Cardiac fibroblast (primary cell): ENCODE measurements at regions not wholly inside any gene's neighbourhood (a gene's known extent, or its start where the extent isn't known, plus 50 kb on each side); places are given as distances from the start of the nearest gene placed in this dataset.
A peak's percentile ranks its signal among the peaks of the same experiment; 100 is the strongest.
"Not testable (repeated sequence)": the region's sequence is repeated elsewhere in the genome, so short reads cannot be mapped to it uniquely, and the experiment has no call there.

Experiments
- DNase-seq, 2 donors: peaks; one replicate each; pipeline versions ENCODE4 v3.0.0 to v3.0.0-alpha.2; 2010; ENCODE audit warnings: low read depth in 2 of 2
- H3K4me3 ChIP-seq, 2 donors: replicated peaks in 1 of 2; 1 replicate in 1 of 2; 2 replicates in 1 of 2; pipeline ENCODE4 v1.5.1; 2011; ENCODE audit warnings: low read depth in 2 of 2, low read length in 2 of 2, mild to moderate bottlenecking in 2 of 2, moderate library complexity in 1 of 2
- TF ChIP-seq, protein P1 (sequence below): IDR thresholded peaks from one replicate; pipeline ENCODE4 v1.5.1; 2011; ENCODE audit warnings: low read depth, mild to moderate bottlenecking, low read length, inconsistent platforms

DNA sequence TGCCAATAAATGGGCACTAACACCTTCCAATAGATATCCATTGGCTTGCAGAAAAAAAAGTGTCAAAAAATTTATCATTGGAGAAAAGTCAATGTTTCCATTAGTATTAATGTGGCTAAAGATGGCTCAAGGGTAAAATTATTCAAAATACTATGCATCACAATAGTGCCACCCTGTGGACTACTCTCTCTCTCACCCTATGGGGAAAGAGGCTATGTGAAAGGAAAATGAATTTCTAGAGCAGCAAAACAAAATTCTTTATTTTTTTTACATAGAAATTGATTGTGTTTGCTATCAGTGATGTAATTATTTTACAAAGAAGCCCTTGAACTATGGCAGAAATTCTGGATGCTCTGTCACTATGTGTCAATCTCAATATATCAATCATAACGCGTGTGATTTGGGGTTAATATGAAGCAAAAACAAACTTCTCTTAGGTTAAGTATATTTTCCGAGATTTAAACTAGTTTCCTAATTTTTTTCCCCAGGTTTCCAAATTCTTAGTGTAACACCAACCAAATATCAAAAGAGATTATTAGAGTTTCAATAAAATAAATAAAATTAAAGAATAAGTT is 193.9 kb downstream of the USP22 start:
- peak; percentile 2 to 10 for DNase-seq
- TF ChIP-seq, protein P1, sequence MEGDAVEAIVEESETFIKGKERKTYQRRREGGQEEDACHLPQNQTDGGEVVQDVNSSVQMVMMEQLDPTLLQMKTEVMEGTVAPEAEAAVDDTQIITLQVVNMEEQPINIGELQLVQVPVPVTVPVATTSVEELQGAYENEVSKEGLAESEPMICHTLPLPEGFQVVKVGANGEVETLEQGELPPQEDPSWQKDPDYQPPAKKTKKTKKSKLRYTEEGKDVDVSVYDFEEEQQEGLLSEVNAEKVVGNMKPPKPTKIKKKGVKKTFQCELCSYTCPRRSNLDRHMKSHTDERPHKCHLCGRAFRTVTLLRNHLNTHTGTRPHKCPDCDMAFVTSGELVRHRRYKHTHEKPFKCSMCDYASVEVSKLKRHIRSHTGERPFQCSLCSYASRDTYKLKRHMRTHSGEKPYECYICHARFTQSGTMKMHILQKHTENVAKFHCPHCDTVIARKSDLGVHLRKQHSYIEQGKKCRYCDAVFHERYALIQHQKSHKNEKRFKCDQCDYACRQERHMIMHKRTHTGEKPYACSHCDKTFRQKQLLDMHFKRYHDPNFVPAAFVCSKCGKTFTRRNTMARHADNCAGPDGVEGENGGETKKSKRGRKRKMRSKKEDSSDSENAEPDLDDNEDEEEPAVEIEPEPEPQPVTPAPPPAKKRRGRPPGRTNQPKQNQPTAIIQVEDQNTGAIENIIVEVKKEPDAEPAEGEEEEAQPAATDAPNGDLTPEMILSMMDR = peak; percentile 36
- not testable (repeated sequence) for H3K4me3 ChIP-seq

DNA sequence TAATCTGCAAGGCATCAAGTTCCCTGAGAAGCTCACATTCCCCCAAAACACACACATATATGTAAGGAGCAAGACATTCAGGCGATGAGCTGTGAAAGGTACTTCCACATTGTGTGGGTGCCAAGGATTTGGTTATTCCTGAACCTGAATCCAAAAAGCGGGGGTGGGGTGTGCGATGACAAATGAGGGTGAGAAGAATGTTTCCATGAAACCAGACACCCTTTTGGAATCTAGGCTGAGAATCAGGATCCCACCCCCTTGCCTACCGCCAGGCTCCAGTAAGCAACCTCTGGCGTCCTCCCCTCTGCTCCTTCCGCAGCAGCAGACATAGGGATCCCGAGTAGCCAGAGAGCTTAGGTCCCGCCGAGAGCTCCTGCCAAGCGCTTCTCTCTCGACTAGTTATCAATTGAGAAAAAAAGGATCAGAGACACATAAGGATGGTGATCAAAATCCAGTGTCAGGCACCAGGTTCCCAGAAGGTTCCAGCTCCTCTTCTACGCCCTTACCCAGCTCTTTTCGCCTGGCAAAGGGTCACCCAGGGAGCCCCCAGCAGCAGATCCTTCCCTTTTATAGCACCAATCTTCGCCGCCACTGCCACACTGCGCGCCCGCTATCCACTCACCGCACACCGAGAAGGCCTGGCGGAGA is 191.1 kb downstream of the USP22 start:
- H3K4me3 ChIP-seq = peak overlapping the region in 1 of 2 donors; percentile 8
- DNase-seq = peak; percentile 2 to 20

- DNase-seq = peak; percentile 10 to 24
- H3K4me3 ChIP-seq = peak overlapping the region; percentile 1 to 15
- TF ChIP-seq, protein P1 = no peak
Observed at GRCh38 chr17:20852239-20852989, 190.4 kb downstream of the USP22 start.

DNA sequence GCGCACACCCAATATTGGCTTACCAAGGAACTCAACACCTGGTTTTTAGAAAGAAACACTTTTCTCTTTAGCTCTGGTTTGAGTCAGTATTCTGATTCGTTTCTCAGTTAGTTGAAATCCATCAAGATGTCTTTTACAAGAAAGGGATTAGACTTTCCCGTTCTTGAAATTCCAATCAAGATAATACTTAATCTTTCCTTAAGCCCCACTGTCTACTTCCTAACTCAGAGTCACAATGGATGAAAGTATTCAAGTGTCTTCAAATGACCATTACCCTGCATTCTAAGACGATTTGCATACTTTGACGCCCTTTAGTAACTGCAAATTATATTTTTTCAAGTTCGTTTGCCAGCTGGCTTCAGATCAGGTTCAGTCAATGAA is 189.8 kb downstream of the USP22 start:
- DNase-seq = peak in 1 of 2 donors; percentile 14
- H3K4me3 ChIP-seq = no peak overlapping the region
- TF ChIP-seq, protein P1 = no peak

GRCh38 chr17:20855910-20856470 is 186.8 kb downstream of the USP22 start:
- H3K4me3 ChIP-seq, DNase-seq: not testable (repeated sequence)

DNA sequence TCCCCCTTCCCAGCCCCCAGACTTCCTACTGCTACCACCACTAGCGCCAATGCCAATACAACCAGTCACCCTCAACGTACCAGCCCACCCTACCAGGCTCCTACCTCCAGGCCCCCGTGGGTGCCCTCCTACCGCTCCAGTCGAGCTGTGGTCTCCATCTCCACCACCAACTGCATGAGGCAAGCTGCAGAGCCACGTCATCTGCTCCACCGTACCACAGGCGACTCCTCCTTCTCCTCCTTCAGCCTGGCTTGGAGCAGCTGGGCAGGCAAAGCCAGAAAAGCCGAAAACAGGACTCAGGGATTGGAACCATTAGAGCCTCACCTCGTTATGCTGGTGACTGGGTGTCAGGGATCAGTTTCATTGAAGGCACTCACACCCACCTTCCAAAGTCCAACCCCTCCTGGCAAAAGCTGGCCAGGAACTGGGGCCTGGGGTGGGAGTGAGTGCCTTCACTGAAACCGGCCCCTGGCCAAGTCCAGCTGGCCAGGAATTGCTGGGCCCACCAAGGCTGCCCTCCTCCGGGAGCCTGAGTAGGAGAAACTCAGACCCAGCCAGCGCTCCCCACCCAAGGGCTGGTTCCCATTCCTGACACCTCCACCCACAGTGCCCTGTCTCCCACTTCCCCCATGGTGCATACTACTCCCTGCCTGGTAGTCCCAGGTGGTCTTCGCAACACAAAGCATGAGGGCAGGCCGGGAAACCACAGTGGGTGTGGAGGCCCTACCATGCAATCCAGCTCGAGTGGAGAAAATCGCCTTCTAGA is 176.2 kb downstream of the USP22 start:
- DNase-seq, H3K4me3 ChIP-seq: not testable (repeated sequence)

DNA sequence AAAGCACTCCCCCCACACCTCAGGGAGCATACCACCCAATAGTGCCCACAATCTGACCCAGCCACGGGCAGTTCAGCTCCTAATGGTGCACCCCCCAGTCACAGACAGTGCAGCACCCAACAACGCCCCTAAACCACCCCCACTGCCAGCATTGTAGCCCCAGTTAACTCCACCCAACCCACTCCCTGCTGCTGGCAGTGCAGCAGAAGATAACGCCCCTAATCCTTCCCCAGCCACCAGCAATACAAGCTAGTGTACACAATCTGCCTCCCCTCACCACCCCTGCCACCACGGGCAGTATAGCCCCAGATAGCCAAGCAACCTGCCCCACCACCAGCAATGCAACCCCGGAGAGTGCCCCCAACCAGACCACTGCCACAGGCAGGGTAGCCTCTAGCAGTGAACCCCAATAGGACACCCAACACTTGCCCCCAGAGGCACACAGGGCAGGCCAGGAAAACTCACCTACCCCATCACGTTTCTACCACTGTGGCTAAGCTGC is 175.3 kb downstream of the USP22 start:
- not testable (repeated sequence) for H3K4me3 ChIP-seq, DNase-seq

DNA sequence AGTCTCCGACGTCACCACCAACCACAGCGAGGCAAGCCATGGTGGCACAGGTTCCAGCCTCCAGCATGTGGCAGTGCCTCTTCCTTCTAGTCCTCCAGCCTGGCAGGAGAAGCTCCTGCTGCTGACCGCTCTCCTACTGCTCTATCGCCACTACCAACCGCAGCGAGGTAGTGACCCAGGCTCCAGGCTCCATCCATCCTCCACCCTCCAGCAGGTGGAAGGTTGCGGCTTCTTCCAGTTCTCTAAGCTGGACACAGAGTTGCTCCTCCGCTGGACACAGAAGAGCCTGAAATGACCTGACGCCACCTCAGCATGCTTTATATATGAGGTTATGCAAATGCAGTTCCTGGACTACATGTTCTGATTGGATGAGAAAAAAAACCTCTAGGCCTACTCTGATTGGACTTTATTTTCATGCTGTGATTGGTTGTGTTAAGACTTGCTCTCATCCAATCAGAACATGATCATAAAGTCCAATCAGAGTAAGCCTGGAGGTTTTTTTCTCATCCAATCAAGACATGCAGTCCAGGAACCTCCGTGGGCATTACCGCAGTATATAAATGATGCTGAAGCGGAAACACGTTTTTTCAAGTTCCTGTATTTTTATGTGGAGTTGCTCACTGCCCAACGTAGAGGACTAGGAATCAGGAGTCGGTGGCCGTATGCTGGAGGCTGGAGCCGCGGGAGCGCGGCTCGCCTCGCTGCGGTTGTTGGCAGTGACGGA is 174.7 kb downstream of the USP22 start:
- DNase-seq, H3K4me3 ChIP-seq: not testable (repeated sequence)

GRCh38 chr17:20868662-20869007 is 174.2 kb downstream of the USP22 start:
- H3K4me3 ChIP-seq, DNase-seq: not testable (repeated sequence)

GRCh38 chr17:20873173-20873572 is 169.6 kb downstream of the USP22 start:
- not testable (repeated sequence) for DNase-seq, H3K4me3 ChIP-seq

DNA sequence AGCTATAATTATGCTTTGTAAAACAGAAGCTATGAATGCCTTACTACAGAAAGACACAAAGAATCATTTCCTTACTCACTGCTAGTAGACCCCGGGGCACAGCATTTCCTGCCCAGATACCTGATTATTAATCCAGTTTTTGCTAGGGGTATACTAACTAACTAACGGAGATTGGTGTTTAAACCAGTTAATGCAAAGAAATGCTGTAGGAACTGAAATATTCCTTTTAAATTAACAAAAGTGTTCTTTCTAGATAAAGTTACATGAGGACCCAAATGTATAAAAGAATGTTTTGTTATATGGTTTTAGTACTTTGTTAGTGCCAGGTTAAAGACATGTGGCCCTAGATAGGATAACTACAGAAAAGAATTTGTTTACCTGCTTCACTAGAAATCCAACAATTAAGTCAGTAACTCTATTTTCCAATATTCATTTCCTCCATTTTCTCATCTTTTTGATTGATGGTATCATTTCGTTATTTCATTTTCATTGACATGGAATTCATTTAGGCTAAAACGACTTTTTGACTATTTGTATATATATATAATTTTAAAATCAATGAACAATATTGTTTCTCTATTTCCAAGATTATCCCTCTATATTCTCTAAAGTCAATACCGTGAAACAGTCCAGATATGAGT is 169.0 kb downstream of the USP22 start:
- DNase-seq, H3K4me3 ChIP-seq: not testable (repeated sequence)

GRCh38 chr17:20877384-20877783 is 165.4 kb downstream of the USP22 start:
- DNase-seq, H3K4me3 ChIP-seq: not testable (repeated sequence)
